Ishikawa (cell line): ENCODE measurements at regions not wholly inside any gene's neighbourhood (a gene's known extent, or its start where the extent isn't known, plus 50 kb on each side); places are given as distances from the start of the nearest gene placed in this dataset.

ENCODE experiments used
- CREB1 ChIP-seq: IDR thresholded peaks from 2 replicates; pipeline ENCODE4 v1.6.1; 2012; ENCODE audit warnings: low read depth
- EGR1 ChIP-seq: IDR thresholded peaks from 2 replicates; pipeline ENCODE4 v1.6.1; 2012
- EP300 ChIP-seq: IDR thresholded peaks from 2 replicates; pipeline ENCODE4 v1.6.1; 2012; ENCODE audit warnings: borderline replicate concordance
- FOXM1 ChIP-seq: IDR thresholded peaks from 2 replicates; pipeline ENCODE4 v1.6.1; 2012; ENCODE audit warnings: low read depth, borderline replicate concordance
- MAX ChIP-seq: IDR thresholded peaks from 2 replicates; pipeline ENCODE4 v1.6.1; 2012
- RAD21 ChIP-seq: IDR thresholded peaks from 2 replicates; pipeline ENCODE4 v1.6.1; 2012; ENCODE audit warnings: low read depth
- REST ChIP-seq: IDR thresholded peaks from 2 replicates; pipeline ENCODE4 v1.6.1; 2012; ENCODE audit warnings: low read depth, mild to moderate bottlenecking
- TAF1 ChIP-seq: IDR thresholded peaks from 2 replicates; pipeline ENCODE4 v1.6.1; 2012; ENCODE audit warnings: low read depth, mild to moderate bottlenecking
- TCF12 ChIP-seq: IDR thresholded peaks from 2 replicates; pipeline ENCODE4 v1.6.1; 2012; ENCODE audit warnings: low read depth

- no peak for TF ChIP-seq MAX
- no peak for TF ChIP-seq TCF12
- TF ChIP-seq REST, result no peak
- TF ChIP-seq EP300, result no peak
- TF ChIP-seq RAD21, result no peak
- TF ChIP-seq TAF1, result no peak
- no peak for TF ChIP-seq CREB1
- TF ChIP-seq FOXM1, result no peak
- TF ChIP-seq EGR1, result no peak
Observed at GRCh38 chr3:13950042-13950441, 70.2 kb upstream of the WNT7A start.
